ENCODE measurements at regions not wholly inside any gene's neighbourhood (a gene's known extent, or its start where the extent isn't known, plus 50 kb on each side); places are given as distances from the start of the nearest gene placed in this dataset.

GRCh38 chr20:39534846-39535245, 572.7 kb downstream of the DHX35 start:
- Histone ChIP-seq H3K27ac (no peak overlapping the region), H3K4me1 (peaks cover 0 to 14% (median 0%) of the 10 kb centered on the region in 3 donors), H3K4me3 (no peak overlapping the region), H3K36me3 (no peaks in the 10 kb centered on the region), H3K9me3 (no peaks in the 10 kb centered on the region), H3K27me3 (no peaks in the 10 kb centered on the region)
- 38 to 71% methylated on average over 1 of the region's 1 CpG for WGBS, 2 donors (ENCODE audit: low coverage in 1 of 2)
- no peak for TF ChIP-seq POLR2AphosphoS5 (IDR thresholded peaks at IDR 0.05)
- TF ChIP-seq EP300 (IDR thresholded peaks at IDR 0.05) = no peak
- no peak for TF ChIP-seq POLR2A (IDR thresholded peaks at IDR 0.05)
- TF ChIP-seq, protein P1, sequence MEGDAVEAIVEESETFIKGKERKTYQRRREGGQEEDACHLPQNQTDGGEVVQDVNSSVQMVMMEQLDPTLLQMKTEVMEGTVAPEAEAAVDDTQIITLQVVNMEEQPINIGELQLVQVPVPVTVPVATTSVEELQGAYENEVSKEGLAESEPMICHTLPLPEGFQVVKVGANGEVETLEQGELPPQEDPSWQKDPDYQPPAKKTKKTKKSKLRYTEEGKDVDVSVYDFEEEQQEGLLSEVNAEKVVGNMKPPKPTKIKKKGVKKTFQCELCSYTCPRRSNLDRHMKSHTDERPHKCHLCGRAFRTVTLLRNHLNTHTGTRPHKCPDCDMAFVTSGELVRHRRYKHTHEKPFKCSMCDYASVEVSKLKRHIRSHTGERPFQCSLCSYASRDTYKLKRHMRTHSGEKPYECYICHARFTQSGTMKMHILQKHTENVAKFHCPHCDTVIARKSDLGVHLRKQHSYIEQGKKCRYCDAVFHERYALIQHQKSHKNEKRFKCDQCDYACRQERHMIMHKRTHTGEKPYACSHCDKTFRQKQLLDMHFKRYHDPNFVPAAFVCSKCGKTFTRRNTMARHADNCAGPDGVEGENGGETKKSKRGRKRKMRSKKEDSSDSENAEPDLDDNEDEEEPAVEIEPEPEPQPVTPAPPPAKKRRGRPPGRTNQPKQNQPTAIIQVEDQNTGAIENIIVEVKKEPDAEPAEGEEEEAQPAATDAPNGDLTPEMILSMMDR (IDR thresholded peaks at IDR 0.05) = no peak
- no peak for ATAC-seq

- Histone ChIP-seq H3K36me3 (no peaks in the 10 kb centered on the region), H3K4me1 (peaks cover 0 to 14% (median 0%) of the 10 kb centered on the region in 3 donors), H3K27me3 (no peaks in the 10 kb centered on the region), H3K9me3 (no peaks in the 10 kb centered on the region), H3K4me3 (no peak overlapping the region), H3K27ac (no peak overlapping the region)
- TF ChIP-seq, protein P1 (IDR thresholded peaks at IDR 0.05) = no peak
- TF ChIP-seq EP300 (IDR thresholded peaks at IDR 0.05) = no peak
- no peak for TF ChIP-seq POLR2A (IDR thresholded peaks at IDR 0.05)
- no peak for TF ChIP-seq POLR2AphosphoS5 (IDR thresholded peaks at IDR 0.05)
- ATAC-seq = no peak
- 79 to 86% methylated on average over 3 of the region's 3 CpGs for WGBS, 2 donors (ENCODE audit: low coverage in 1 of 2)
Observed at GRCh38 chr20:39533858-39534257, 571.7 kb downstream of the DHX35 start.

DNA sequence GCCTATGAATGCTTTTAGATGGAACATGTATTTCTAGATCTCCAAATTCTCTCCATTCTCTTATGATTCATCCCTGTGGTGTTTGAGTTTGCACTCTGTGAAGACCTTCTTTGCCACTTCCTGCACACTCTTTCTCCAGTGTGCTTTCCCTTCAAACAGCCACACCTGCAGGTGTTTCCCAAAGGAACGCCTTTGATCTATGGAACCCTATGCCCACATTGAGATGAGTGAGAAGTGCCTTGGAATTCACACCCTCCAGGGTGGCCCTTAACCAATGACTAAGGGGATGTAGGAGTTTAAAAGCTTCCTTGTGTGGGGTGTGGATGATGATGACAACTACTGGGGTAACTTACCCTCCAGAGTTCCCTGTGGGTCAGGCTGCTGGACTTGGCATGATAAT, 570.1 kb downstream of the DHX35 start:
- Histone ChIP-seq H3K27ac (no peak overlapping the region), H3K9me3 (no peaks in the 10 kb centered on the region), H3K27me3 (no peaks in the 10 kb centered on the region), H3K4me1 (peaks cover 0 to 14% (median 0%) of the 10 kb centered on the region in 3 donors), H3K36me3 (no peaks in the 10 kb centered on the region), H3K4me3 (no peak overlapping the region)
- ATAC-seq = no peak
- WGBS, 2 donors (ENCODE audit: low coverage in 1 of 2) = no CpG with 5 or more reads among the region's 1 CpG
- TF ChIP-seq EP300 (IDR thresholded peaks at IDR 0.05) (no peak), POLR2AphosphoS5 (IDR thresholded peaks at IDR 0.05) (no peak), POLR2A (IDR thresholded peaks at IDR 0.05) (no peak)
- TF ChIP-seq, protein P1 (IDR thresholded peaks at IDR 0.05) = no peak

DNA sequence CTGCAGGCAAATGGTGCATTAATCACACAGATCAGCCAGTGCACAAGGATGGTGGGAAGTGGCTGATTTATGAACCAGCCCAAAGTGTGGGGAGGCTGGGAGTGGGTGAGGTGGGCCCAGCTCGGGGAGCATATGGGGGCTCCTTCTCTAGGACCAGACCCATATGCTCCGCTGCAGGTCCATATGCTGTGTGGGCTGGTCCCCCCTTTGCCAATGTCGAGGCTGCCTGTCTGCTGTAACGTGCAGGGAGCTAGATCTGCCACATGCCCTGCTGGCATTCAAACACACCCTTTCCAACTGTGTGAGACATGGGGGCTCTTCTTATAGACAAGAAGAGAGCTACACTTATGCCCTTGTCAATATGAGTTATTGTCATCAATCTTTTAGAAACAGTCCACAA, 566.3 kb downstream of the DHX35 start:
- WGBS, 2 donors (ENCODE audit: low coverage in 1 of 2) = 90 to 100% methylated on average over 1 to 2 of the region's 4 CpGs
- TF ChIP-seq, protein P1 (IDR thresholded peaks at IDR 0.05) = no peak
- TF ChIP-seq POLR2AphosphoS5 (IDR thresholded peaks at IDR 0.05) = no peak
- TF ChIP-seq POLR2A (IDR thresholded peaks at IDR 0.05) = no peak
- no peak for TF ChIP-seq EP300 (IDR thresholded peaks at IDR 0.05)
- no peak overlapping the region for H3K4me3 ChIP-seq
- H3K4me1 ChIP-seq = peaks cover 0 to 29% (median 0%) of the 10 kb centered on the region in 3 donors
- H3K27ac ChIP-seq = no peak overlapping the region
- no peaks in the 10 kb centered on the region for H3K36me3 ChIP-seq
- ATAC-seq = no peak
- H3K27me3 ChIP-seq = no peaks in the 10 kb centered on the region
- no peaks in the 10 kb centered on the region for H3K9me3 ChIP-seq

- H3K4me1 ChIP-seq = peaks cover 0 to 16% (median 0%) of the 10 kb centered on the region in 3 donors
- H3K27me3 ChIP-seq = no peaks in the 10 kb centered on the region
- peak overlapping the region in 2 of 4 donors; percentile 8 to 13 for H3K27ac ChIP-seq
- 12 to 21% methylated on average over 4 of the region's 4 CpGs for WGBS, 2 donors (ENCODE audit: low coverage in 1 of 2)
- no peak overlapping the region for H3K4me3 ChIP-seq
- TF ChIP-seq POLR2AphosphoS5 (IDR thresholded peaks at IDR 0.05) = no peak
- TF ChIP-seq POLR2A (IDR thresholded peaks at IDR 0.05) = no peak
- TF ChIP-seq, protein P1 (IDR thresholded peaks at IDR 0.05) = no peak
- no peak for TF ChIP-seq EP300 (IDR thresholded peaks at IDR 0.05)
- no peaks in the 10 kb centered on the region for H3K9me3 ChIP-seq
- no peaks in the 10 kb centered on the region for H3K36me3 ChIP-seq
- no peak for ATAC-seq
Observed at GRCh38 chr20:39524371-39524911, 562.3 kb downstream of the DHX35 start.
